ENCODE measurements at regions not wholly inside any gene's neighbourhood (a gene's known extent, or its start where the extent isn't known, plus 50 kb on each side); places are given as distances from the start of the nearest gene placed in this dataset.

GRCh38 chr17:45703806-45704205, 80.3 kb upstream of the CRHR1 start:
- no peak for TF ChIP-seq CTCF (IDR thresholded peaks at IDR 0.05)
- no peak for TF ChIP-seq EZH2 (IDR thresholded peaks at IDR 0.05; ENCODE audit: borderline replicate concordance, insufficient read depth, low read depth, low read length, poor library complexity, severe bottlenecking)
